NCI-H2227 (cell line): ENCODE measurements at regions not wholly inside any gene's neighbourhood (a gene's known extent, or its start where the extent isn't known, plus 50 kb on each side); places are given as distances from the start of the nearest gene placed in this dataset.
"Not testable (repeated sequence)": the region's sequence is repeated elsewhere in the genome, so short reads cannot be mapped to it uniquely, and the experiment has no call there.

Source experiments
- DNase-seq: peaks from one replicate; lab custom pipeline; 2025; ENCODE audit not compliant: unreplicated experiment; lab: John Stamatoyannopoulos, UW

GRCh38 chr20:1757606-1758512, 100.3 kb upstream of the SIRPG start:
- DNase-seq, result no peak

DNA sequence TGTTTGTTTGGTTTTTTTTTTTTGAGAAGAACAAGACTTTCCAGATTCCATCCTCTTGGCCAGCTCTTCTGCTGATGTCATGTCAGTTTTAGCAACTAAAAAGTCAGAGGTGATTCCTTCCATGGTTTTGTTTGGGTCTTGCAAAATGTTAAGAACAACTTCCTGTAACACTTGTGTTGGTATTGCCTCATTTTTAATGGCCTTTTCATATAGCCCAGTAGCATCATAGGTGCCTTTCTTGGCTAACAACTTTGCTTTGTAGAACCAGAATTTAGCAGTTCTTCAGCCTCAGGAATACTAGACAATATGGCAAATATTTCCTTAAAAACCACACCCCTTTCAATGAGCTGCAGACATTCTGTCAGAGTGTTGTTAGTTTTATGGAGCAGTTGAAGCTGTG, 99.5 kb upstream of the SIRPG start:
- DNase-seq, result no peak

DNA sequence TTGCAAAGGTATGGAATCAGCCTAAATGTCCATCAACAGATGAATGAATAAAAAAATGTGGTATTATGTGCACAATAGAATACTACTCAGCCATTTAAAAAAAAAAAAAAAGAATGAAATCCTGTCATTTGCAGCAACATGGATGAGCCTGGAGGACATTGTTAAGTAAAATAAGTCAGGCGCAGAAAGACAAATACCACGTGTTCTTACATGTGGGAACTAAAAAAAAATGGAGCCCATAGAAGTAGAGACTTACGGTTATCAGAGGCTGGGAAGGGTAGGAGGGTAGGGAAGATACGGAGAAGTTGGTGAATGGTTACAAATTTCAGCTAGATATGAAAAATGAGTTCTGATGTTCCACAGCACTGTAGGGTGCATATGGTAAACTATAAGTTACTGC, 97.2 kb upstream of the SIRPG start:
- DNase-seq, result no peak

- no peak for DNase-seq
These were observed 96.7 kb upstream of the SIRPG start for GRCh38 chr20:1754306-1754705.

DNA sequence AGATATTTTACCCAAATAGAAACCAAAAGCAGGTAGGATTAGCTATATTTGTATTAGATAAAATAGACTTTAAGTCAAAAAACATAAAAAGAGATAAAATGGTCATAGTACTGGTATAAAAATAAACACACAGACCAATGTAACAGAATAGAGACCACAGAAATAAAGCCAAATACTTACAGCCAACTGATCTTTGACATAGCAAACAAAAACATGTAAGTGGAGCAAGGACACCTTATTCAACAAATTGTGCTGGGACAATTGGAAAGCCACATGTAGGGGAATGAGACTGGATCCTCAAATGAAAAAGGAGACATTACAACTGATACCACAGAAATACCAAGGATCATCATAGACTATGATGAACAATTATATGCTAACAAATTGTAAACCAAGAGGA, 94.5 kb upstream of the SIRPG start:
- DNase-seq, result no peak

DNA sequence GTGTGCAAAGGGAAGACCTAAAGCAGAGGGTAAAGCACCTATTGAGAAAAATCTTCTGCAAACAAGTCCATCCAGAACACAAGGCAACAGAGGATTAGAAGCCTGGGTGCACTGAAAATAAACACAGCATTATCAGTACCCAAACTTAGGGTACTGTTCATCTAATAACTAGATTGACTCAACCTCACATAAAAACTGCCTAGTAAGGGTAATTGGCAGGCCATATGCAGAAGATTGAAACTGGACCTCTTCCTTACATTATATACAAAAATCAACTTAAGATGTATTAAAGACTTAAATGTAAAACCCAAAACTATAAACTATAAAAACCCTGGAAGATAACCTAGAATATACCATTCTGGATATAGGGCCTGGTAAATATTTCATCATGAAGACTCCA, 91.2 kb upstream of the SIRPG start:
- no peak for DNase-seq

GRCh38 chr20:1747953-1748577, 90.5 kb upstream of the SIRPG start:
- DNase-seq, result no peak

GRCh38 chr20:1742049-1742434, 84.5 kb upstream of the SIRPG start:
- DNase-seq, result not testable (repeated sequence)

- DNase-seq, result no peak
These were observed 83.9 kb upstream of the SIRPG start for GRCh38 chr20:1741309-1742048.

DNA sequence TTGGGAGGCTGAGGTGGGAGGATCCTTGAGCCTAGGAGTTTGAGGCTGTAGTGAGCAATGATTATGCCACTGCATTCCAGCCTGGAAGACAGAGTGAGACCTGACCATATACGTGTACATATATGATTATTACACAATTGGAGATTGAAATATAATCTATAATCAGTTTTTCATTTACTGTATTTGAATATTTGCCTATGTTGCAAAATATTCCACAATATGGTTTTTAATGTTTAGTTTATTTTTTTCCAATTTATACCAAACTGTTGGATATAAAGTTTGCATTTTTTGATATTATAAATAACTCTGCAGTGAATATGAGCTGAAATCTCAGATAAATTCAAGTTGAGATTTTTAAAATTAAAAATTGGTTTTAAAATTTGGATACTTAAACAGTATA, 79.6 kb upstream of the SIRPG start:
- DNase-seq, result no peak

DNA sequence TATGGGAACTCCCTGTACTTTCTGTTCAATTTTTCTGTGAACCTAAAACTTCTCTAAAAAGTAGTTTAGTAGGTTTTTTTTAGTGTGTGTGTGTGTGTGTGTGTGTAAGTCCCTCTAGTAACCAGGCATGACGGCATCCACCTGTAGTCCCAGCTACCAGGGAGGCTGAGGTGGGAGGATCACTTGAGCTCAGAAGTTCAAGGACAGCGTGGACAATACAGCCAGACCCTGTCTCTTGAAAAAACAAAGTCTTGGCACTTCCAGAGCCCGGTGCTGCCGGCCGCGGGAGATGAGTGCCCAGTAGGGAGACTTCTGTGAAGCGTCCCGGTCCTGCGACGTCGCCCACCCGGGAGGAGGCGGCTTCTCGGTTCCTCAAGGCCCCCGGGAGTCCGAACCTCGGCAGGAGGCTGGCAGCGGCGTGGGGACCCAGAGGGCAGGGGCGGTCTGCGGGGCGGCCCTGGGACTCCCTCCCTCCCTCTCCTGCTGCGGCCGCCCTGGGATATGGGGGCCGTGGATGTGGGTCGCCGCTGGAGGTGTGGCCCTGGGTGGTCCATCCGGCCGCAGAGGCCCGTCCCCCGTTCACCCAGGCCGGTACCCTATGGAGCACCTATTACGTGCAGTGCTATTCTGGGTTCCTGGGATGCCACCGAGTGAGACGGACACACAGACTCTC, 78.0 kb upstream of the SIRPG start:
- no peak for DNase-seq

DNA sequence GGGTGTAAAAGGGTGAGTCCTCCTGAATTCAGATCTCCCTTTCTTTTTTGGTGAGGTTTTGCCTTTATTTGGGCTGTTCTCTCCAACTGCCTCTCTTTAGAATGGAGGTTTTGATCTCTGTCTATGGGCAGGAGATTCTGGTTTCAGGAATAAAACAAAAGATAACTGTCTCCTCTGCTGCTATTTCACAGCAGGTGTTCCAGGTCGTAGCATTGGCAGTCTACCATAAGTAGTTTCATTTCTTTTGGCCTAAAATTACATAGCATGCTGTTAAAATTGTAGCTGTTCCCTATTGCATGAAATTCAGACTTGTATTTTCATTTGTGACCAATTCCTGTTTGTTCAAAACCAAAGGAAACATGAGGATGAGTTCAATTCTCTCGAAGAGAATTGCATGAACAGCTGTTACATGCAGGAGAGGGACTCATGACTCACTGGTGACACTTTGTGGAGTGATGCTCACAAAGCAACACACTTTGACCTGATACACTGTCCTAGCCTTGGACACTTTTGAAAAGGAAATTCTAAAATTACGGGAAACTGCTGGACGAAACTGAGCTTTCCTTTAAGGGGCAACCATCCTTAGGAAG, 76.8 kb upstream of the SIRPG start:
- peak; percentile 23 for DNase-seq

- DNase-seq, result not testable (repeated sequence)
These were observed 74.3 kb upstream of the SIRPG start for GRCh38 chr20:1731828-1732375.

- DNase-seq, result not testable (repeated sequence)
These were observed 73.6 kb upstream of the SIRPG start for GRCh38 chr20:1730981-1731711.

GRCh38 chr20:1727303-1727702, 69.7 kb upstream of the SIRPG start:
- not testable (repeated sequence) for DNase-seq

- DNase-seq, result no peak
These were observed 67.3 kb upstream of the SIRPG start for GRCh38 chr20:1724901-1725300.

GRCh38 chr20:1722513-1723050, 65.0 kb upstream of the SIRPG start:
- DNase-seq, result no peak

DNA sequence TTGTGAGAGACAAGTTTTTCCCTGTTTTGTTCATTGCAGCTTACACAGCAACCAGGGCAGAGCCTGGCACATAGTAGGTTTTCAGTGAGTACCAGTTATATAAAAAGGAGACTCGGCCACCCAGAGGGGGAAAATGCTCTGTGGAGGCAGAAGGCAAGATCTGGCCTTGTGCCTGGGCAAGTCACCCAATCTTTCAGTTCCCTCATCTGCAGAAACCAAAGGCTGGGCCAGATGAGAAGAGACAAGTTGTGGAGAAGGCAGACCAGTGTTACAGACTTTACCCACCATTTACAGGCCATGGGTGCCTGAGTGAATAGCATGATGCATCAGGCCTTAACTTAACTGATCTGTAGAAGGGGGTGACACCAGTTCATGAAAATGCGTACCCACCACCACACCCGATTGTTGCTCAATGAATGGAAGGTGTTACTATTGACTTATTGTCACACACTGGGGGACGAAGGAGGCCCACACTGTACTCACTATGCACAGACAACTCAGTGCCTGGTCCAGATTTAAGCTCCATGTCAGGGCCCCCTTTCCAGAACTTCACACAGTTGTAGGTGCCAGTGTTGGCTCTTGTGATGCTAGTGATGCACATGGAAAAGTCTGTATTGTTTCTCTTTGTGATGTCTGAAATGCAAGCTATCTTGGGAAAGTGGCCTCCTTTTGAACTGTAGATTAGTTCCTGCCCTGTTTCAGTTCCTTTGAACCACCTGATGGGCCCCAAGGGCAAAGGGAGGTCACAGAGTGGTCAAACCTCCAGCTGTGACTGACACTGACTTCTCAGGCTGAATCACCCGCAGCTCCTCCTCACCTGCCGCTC, 64.3 kb upstream of the SIRPG start:
- DNase-seq, result no peak
